ENCODE measurements at regions not wholly inside any gene's neighbourhood (a gene's known extent, or its start where the extent isn't known, plus 50 kb on each side); places are given as distances from the start of the nearest gene placed in this dataset.
"Not testable (repeated sequence)": the region's sequence is repeated elsewhere in the genome, so short reads cannot be mapped to it uniquely, and the experiment has no call there.

DNA sequence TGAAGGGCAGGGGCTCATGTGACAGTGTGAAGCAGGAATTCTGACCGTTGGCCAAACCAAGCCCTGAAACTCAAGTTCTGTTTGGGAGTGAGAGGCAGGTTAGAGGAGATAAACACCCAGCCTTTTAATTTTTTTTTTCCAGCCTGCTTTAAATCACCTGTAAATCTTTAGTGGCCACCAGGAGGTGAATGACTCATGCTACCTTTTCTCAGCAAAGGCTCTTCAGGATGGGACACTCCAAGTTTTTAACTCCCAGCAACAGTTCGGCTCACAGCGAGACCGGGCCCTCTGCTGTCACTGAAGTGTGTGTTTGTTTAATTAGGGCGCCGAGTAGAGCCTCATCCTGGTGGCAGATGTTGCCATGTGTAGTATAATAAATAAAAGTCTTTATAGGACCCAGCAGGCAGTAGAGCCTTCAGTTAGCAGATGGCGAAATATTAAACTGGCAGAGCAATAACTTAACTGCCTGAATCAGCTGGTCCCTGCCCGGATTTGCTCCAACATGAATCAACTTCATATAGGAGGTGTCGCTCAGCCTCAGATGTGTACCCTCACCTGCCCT, 180.3 kb downstream of the NPIPA7 start:
- TF ChIP-seq, protein P1, sequence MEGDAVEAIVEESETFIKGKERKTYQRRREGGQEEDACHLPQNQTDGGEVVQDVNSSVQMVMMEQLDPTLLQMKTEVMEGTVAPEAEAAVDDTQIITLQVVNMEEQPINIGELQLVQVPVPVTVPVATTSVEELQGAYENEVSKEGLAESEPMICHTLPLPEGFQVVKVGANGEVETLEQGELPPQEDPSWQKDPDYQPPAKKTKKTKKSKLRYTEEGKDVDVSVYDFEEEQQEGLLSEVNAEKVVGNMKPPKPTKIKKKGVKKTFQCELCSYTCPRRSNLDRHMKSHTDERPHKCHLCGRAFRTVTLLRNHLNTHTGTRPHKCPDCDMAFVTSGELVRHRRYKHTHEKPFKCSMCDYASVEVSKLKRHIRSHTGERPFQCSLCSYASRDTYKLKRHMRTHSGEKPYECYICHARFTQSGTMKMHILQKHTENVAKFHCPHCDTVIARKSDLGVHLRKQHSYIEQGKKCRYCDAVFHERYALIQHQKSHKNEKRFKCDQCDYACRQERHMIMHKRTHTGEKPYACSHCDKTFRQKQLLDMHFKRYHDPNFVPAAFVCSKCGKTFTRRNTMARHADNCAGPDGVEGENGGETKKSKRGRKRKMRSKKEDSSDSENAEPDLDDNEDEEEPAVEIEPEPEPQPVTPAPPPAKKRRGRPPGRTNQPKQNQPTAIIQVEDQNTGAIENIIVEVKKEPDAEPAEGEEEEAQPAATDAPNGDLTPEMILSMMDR (conservative IDR thresholded peaks at IDR 0.05 in 1 of 2, IDR thresholded peaks at IDR 0.05 in 1 of 2; ENCODE audit: low read depth in 1 of 2, low read length in 2 of 2): not testable (repeated sequence)
- not testable (repeated sequence) for TF ChIP-seq EZH2 (IDR thresholded peaks at IDR 0.05; ENCODE audit: low read length, missing control alignments)
